ENCODE measurements at regions not wholly inside any gene's neighbourhood (a gene's known extent, or its start where the extent isn't known, plus 50 kb on each side); places are given as distances from the start of the nearest gene placed in this dataset.
"Not testable (repeated sequence)": the region's sequence is repeated elsewhere in the genome, so short reads cannot be mapped to it uniquely, and the experiment has no call there.

DNA sequence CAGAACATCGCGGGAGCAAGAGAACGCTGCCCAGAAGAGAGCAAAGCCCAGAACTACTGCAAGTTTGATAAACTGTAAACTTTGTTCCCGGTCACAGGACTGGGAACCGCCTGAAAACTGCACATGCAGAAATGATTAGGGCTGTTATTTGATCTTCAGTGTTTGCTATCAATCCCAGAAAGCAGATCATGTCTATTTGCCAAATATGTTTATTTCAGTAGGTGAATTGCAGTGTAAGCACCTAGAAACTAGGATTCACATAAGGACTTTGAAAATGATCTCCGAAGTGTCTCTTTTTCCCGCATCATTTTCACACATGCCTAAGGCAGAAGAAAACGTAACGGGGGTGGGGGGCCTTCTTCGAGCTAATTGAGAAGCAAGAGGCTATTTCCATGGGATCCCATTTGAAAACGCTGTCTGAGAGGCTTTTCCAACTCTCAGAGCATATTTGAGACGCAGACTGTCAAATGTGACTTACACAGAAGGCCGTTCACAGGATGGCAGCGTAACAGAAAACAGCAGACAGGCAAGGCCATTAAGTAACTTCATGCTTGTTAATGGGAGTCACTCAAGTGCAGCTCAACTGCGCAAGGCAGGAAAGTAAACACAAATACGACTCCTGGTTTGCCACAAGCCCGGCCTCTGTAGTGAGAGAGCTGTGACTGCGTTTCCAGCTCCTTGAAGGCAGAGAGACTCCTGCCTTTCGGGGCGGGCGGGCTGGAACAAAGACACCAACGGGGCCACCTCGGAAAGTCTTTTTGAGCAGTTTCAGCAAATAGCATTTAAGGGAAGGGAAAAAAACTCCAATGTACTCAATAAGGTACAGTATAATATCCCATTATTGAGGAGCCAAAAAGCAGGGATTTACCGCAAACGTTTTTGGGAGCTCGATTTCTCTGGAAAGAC is 144.7 kb upstream of the ZNF217 start:
- DNase-seq = no peak

- DNase-seq = no peak
Measured at GRCh38 chr20:53737396-53738038, 143.9 kb upstream of the ZNF217 start.

GRCh38 chr20:53736757-53737395 is 143.2 kb upstream of the ZNF217 start:
- no peak for DNase-seq

DNA sequence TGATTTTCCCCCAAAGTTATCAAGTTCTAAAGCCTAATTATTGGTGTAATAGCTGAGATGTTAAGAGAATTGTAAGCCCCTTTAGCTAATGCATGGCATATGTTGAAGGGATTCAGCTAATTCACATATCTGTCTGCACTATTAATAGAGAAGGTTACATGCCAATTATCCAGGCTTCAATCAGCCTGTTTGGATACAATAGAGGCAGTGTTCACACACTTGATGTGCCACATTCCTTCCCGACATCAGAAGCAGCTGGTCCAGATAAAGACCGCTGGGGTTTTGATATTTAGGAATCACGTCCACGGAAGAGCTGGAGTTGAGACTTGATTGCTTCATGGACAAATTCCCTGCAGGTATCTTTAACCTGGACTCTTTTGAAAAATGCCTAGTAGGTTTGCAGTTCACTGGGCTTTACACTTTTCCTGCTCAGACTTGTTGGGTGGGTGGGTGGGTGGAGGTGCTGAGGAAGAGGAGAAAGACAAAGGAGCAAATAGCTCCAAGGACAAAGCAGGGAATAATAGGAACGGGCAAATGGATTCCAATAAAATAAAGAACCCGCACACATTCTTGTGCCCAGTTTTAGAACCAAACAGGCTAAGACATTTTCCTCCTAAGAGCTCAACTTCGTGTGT is 142.6 kb upstream of the ZNF217 start:
- no peak for DNase-seq

- no peak for DNase-seq
Measured at GRCh38 chr20:53735536-53736050, 142.0 kb upstream of the ZNF217 start.

GRCh38 chr20:53734006-53734688 is 140.5 kb upstream of the ZNF217 start:
- no peak for DNase-seq

GRCh38 chr20:53731595-53731994 is 138.0 kb upstream of the ZNF217 start:
- no peak for DNase-seq

DNA sequence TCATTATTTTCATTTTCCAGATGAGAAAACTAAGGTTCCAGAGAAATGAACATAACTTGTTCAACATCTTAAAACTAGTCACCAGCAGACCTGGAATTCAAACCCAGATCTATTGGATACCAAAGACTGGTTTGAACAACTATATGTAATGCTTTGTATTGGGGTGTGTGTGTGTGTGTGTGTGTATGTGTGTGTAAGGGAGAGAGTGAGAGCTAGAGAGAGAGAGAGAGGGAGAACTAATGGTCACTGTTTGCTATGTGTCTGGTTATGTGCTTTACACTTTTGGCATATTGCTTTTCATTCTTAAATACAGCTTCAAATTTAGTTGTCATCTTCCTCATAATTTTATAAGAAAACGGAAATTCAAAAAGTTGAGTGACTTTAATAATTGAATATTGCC is 134.7 kb upstream of the ZNF217 start:
- DNase-seq = no peak

DNA sequence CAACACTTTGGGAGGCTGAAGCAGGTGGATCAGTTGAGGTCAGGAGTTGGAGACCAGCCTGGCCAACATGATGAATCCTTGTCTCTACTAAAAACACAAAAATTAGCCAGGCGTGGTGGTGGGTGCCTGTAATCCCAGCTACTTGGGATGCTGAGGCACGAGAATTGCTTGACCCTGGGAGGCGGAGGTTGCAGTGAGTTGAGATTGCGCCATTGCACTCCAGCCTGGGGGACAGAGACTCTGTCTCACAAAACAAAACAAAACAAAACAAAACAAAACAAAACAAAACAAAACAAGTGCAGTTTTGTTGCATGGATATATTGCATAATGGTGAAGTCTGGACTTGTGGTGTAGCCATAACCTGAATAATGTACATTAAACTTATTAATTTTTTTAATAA is 133.6 kb upstream of the ZNF217 start:
- not testable (repeated sequence) for DNase-seq

- DNase-seq = no peak
Measured at GRCh38 chr20:53725575-53725970, 131.9 kb upstream of the ZNF217 start.

- no peak for DNase-seq
Measured at GRCh38 chr20:53723621-53724020, 130.0 kb upstream of the ZNF217 start.

DNA sequence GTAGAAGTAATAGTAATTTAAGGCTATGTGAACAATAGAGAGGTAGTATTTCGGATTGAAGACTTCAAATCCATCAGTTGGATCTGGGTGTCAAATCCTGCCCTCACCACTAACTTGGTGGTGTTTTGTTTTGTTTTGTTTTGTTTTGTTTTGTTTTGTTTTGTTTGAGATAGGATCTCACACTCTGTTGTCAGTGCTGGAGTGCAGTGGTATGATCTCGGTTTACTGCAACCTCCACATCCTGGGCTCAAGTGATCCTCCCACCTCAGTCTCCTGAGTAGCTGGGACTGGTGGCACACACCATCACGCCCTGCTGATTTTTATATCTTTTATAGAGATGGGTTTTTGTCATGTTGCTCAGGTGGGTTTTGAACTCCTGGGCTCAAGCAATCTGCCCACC is 129.4 kb upstream of the ZNF217 start:
- no peak for DNase-seq

- no peak for DNase-seq
Measured at GRCh38 chr20:53722515-53723036, 128.9 kb upstream of the ZNF217 start.

GRCh38 chr20:53721445-53721963 is 127.9 kb upstream of the ZNF217 start:
- DNase-seq = not testable (repeated sequence)

- DNase-seq = not testable (repeated sequence)
Measured at GRCh38 chr20:53719171-53719803, 125.6 kb upstream of the ZNF217 start.

- DNase-seq = no peak
Measured at GRCh38 chr20:53718142-53719021, 124.7 kb upstream of the ZNF217 start.

- no peak for DNase-seq
Measured at GRCh38 chr20:53716395-53716794, 122.8 kb upstream of the ZNF217 start.

GRCh38 chr20:53714524-53714923 is 120.9 kb upstream of the ZNF217 start:
- DNase-seq = no peak

DNA sequence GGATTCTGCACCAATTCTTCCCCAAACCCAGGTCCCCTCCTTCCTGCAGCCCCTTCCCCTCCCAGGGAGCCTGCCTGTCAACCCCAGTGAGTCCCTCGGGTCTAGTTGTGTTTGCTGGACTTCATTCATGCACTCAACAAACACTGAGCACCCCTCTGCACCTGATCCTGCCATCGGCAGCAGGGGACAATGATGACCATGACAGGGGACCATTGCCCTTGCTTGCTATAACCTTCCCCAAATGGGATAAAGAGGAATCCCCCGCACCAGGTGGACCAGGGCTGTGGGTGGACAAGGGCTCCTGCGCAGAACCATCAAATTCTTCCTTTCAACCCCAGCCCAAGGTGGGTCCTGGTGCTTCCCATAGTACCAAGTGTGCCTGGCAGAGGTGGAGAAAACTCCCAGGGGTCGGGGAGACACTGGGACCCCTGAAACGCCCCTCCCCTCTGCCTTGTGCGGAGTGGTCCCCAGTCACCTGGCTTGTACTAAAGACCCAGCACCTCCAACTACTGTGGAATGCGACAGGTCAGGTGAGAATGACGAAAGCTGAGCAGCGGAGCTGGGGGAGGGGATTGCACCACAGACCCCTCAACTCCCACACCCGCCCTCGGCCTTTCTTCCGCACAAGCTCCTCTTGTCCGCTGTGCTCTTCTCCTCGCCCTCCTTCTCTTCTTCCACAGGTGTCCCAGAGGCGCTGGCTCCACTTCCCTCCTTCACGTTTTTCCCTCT is 119.9 kb upstream of the ZNF217 start:
- no peak for DNase-seq
